ENCODE measurements at regions not wholly inside any gene's neighbourhood (a gene's known extent, or its start where the extent isn't known, plus 50 kb on each side); places are given as distances from the start of the nearest gene placed in this dataset.

- intact Hi-C loops (cut with DNase I) = no loop called here
- ATAC-seq (no peak), DNase-seq (peak; percentile 32)
- no peaks in the 10 kb centered on the region for H3K36me3 ChIP-seq
- no peak for TF ChIP-seq CTCF (IDR thresholded peaks at IDR 0.05)
- no peak overlapping the region for H3K27ac ChIP-seq
- H3K4me3 ChIP-seq = no peak overlapping the region
- no peaks in the 10 kb centered on the region for H3K27me3 ChIP-seq
- no peaks in the 10 kb centered on the region for H3K4me1 ChIP-seq
- no peaks in the 10 kb centered on the region for H3K9me3 ChIP-seq
These were observed 54.6 kb upstream of the MED9 start for GRCh38 chr17:17422217-17422610.

GRCh38 chr17:17422641-17423040 lies 54.2 kb upstream of the MED9 start:
- no peak overlapping the region for H3K27ac ChIP-seq
- no peaks in the 10 kb centered on the region for H3K9me3 ChIP-seq
- no peak for TF ChIP-seq CTCF (IDR thresholded peaks at IDR 0.05)
- peak; percentile 18 for DNase-seq
- H3K4me3 ChIP-seq = no peak overlapping the region
- no peaks in the 10 kb centered on the region for H3K4me1 ChIP-seq
- H3K27me3 ChIP-seq = no peaks in the 10 kb centered on the region
- no peaks in the 10 kb centered on the region for H3K36me3 ChIP-seq
- intact Hi-C loops (cut with DNase I) = no loop called here
- ATAC-seq = no peak

GRCh38 chr17:17423656-17424055 lies 53.1 kb upstream of the MED9 start:
- no peak for TF ChIP-seq CTCF (IDR thresholded peaks at IDR 0.05)
- no peak overlapping the region for H3K27ac ChIP-seq
- H3K36me3 ChIP-seq = no peaks in the 10 kb centered on the region
- no peak overlapping the region for H3K4me3 ChIP-seq
- no peak for DNase-seq
- ATAC-seq = no peak
- intact Hi-C loops (cut with DNase I) = no loop called here
- H3K9me3 ChIP-seq = no peaks in the 10 kb centered on the region
- no peaks in the 10 kb centered on the region for H3K4me1 ChIP-seq
- no peaks in the 10 kb centered on the region for H3K27me3 ChIP-seq

GRCh38 chr17:17424552-17424951 lies 52.2 kb upstream of the MED9 start:
- H3K27ac ChIP-seq = no peak overlapping the region
- TF ChIP-seq CTCF (IDR thresholded peaks at IDR 0.05) = no peak
- no peak for DNase-seq
- no peaks in the 10 kb centered on the region for H3K9me3 ChIP-seq
- no peaks in the 10 kb centered on the region for H3K4me1 ChIP-seq
- no peaks in the 10 kb centered on the region for H3K27me3 ChIP-seq
- H3K4me3 ChIP-seq = no peak overlapping the region
- intact Hi-C loops (cut with DNase I) = no loop called here
- no peak for ATAC-seq
- no peaks in the 10 kb centered on the region for H3K36me3 ChIP-seq

GRCh38 chr17:17425005-17425404 lies 51.8 kb upstream of the MED9 start:
- DNase-seq (peak; percentile 40), ATAC-seq (no peak)
- Histone ChIP-seq H3K4me3 (no peak overlapping the region), H3K27me3 (no peaks in the 10 kb centered on the region), H3K9me3 (no peaks in the 10 kb centered on the region), H3K27ac (no peak overlapping the region), H3K36me3 (no peaks in the 10 kb centered on the region), H3K4me1 (no peaks in the 10 kb centered on the region)
- intact Hi-C loops (cut with DNase I) = no loop called here
- no peak for TF ChIP-seq CTCF (IDR thresholded peaks at IDR 0.05)

GRCh38 chr17:17425591-17425990 lies 51.2 kb upstream of the MED9 start:
- no peak for TF ChIP-seq CTCF (IDR thresholded peaks at IDR 0.05)
- H3K36me3 ChIP-seq = no peaks in the 10 kb centered on the region
- H3K4me1 ChIP-seq = no peaks in the 10 kb centered on the region
- H3K9me3 ChIP-seq = no peaks in the 10 kb centered on the region
- intact Hi-C loops (cut with DNase I) = no loop called here
- no peak overlapping the region for H3K4me3 ChIP-seq
- H3K27me3 ChIP-seq = no peaks in the 10 kb centered on the region
- ATAC-seq (no peak), DNase-seq (no peak)
- no peak overlapping the region for H3K27ac ChIP-seq

Data from upper lobe of right lung (tissue), 1 donor.